T1000 (cell line): ENCODE measurements at regions not wholly inside any gene's neighbourhood (a gene's known extent, or its start where the extent isn't known, plus 50 kb on each side); places are given as distances from the start of the nearest gene placed in this dataset.

Source experiments
- DNase-seq: peaks from one replicate; lab custom pipeline; 2025; ENCODE audit warnings: mixed read lengths; lab: John Stamatoyannopoulos, UW

DNA sequence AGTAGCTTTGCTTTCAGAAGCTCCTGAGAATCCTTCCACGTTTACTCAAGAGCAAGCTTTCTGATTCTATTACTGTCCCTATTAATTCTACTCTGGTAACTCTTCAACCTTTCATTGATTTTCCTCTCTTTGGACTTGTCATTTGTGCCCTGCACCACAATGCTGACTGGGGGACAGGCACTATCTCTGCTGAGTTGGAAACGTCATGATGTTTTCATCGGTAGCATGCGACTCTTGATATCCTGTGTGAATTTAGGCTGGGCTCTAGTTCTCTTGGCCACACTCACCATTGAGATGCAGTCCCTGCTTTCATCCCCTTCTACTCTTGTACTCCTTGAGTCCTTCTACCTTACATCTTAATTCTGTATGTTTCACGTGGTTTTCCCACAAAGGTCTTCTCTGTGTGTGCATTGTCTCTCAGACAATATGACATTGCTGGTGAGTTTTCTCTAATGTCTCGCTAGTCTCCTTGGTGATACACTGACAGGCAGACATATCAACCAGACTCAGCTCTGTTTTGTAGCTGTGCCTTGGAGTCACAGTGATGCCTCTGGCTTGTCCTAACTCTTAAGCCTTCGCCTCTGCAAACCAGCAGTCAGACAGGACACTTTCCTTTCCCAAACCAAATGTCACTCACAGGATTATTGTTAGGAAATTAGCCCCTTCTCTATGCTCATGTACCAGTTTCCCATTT lies 223.6 kb upstream of the ADGRL2 start:
- DNase-seq, result no peak

GRCh38 chr1:81574408-81574807 lies 226.3 kb upstream of the ADGRL2 start:
- DNase-seq, result no peak

DNA sequence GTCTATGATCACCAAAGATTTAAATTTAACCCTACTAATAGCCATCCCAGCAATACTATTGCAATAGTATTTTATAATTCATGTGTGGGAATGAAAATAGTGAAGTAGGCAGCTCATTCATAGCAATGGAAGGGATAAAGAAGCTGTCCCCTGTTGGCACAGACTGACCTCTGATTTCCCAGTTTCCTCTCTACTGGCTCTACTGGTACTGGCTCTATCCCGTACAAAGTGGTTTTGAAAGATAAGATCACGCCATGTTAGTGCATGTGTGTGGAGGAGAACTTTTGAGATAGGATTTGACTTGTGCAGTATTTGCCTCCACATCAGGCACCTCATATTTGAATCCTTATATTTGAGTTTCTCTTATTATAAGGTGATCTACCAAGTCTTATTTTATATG lies 227.3 kb upstream of the ADGRL2 start:
- no peak for DNase-seq

DNA sequence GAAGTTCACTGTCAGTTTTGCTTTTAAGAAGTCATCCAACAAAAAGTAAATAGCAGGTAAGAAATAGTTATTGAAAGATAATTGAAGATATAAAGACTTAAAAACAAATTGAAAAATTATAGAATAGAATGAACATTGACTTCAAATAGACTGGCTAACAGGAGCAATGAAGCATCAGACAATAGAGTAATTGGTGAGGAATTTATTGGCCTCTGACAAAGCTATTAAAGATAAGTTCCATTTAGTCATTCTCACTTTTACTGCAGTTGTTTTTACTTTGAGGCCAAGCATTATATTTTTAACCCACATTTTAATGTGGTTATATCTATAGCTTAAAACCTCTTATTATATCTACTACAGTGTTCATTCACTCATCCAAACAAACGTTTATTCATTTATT lies 228.8 kb upstream of the ADGRL2 start:
- DNase-seq, result no peak

- no peak for DNase-seq
Measured at GRCh38 chr1:81569761-81570160, 231.0 kb upstream of the ADGRL2 start.

DNA sequence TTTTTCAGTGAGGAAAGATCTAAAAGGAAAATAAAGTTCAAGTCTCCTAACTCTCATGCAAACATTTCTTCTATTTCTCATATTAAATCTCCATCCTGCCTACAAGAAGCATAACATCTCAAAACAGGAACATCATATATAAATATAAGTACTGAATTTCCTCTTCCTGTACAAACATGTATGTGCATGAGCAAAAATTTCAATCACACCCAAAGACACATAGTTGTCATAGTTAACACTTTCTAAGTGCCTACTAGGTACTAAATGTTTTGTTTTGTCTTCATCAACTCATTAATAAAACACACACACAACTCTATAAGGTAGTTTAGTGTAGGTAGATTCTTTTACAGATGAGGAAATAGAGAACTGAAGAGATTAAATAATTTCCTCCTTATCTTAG lies 237.1 kb upstream of the ADGRL2 start:
- no peak for DNase-seq

GRCh38 chr1:81562934-81563333 lies 237.8 kb upstream of the ADGRL2 start:
- no peak for DNase-seq

- DNase-seq, result no peak
Measured at GRCh38 chr1:81560629-81561028, 240.1 kb upstream of the ADGRL2 start.

DNA sequence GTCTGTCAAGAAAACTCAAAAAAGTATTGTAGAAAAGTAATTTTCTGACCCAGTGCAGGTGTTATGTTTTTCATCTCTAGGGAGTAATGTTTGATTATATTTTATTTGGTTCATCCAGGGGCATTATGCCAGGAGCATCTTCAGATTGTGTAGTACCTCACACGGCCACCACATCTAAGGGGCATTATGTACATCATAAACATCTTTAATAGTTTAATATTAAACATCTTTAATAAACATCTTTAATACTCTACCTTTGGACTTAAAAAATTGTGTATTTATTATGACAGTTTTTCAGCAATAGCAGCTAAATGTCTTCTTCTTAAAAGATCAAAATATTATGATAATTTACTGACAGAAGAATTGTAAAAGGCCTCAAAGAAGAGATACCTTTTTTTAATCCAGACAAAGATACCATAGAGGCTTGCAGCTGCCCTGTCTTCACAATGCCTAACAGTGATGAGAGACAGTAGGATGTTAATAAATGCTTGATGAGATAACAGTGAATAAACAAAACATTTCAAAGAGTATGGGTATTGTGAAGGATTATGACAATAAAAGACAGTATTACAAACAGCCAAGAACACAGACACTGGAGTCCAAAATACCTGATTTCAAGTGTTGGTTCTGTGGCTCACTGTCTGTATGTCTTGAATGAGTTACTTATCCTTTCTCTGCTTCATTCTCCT lies 240.9 kb upstream of the ADGRL2 start:
- no peak for DNase-seq

GRCh38 chr1:81558291-81559076 lies 242.2 kb upstream of the ADGRL2 start:
- no peak for DNase-seq

GRCh38 chr1:81556968-81557367 lies 243.8 kb upstream of the ADGRL2 start:
- no peak for DNase-seq

DNA sequence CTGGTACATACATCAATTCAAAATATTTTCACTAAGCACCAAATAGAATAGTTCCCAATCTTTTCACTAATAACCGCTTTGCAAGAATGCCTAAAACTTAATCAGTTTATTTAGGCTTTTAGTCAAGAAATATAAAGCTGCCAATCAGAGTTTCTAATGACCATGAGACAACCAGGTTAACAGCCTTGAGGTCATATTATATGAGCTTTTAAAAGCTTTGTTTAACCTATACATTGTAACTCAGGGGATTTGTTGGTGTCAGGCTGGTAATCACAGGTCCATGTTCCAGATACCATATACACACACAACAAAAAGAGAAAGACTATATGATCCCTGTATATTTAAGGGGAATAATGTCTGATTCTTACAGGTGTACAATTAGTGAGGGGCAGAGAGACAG lies 246.2 kb upstream of the ADGRL2 start:
- DNase-seq, result no peak

- no peak for DNase-seq
Measured at GRCh38 chr1:81554108-81554507, 246.6 kb upstream of the ADGRL2 start.

- no peak for DNase-seq
Measured at GRCh38 chr1:81553503-81553902, 247.2 kb upstream of the ADGRL2 start.

DNA sequence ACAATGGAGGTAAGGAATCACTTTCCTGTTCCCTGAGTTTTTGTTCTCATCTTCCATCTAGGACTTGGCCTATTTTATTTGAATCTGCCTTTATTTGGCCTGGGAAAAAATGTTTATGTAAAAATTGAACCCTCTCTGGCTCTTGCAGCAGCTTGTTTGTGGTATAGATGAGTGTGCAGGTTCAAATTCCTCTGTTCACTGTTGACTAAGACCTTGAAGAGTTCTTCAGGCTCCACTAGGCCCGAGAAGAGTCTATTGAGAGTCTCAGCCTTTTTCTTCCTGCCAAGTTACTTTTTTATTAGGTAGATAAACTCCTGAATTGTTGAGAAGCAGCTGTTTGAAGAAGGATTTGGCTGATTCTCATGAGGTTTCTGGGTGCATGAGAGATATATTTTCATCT lies 248.8 kb upstream of the ADGRL2 start:
- DNase-seq, result no peak

- no peak for DNase-seq
Measured at GRCh38 chr1:81550753-81551152, 250.0 kb upstream of the ADGRL2 start.

DNA sequence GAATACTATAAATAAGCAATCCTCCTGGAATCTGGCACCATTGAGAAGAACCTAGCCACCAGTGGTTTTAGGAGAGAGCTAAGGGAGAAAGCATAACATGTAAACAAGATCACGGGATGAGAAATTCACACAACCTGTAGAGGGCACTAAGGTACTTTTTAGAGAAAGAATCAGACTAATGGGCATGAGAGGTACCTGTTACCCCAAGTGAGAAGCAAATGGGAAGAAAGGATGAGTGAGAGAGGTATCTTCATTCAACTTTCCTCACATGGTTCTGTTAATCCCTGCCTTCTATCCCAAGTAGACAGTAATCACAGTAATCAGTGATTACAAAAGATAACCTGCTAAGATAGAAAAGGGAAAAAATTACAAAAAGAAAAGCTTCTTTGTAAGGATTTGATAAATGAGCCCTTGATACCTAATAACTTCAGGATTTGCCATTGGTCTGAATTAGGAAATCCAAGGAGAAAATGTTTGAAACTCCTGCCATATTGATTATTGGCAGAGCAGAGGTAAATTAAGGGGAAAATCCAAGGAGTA lies 251.1 kb upstream of the ADGRL2 start:
- DNase-seq, result no peak

DNA sequence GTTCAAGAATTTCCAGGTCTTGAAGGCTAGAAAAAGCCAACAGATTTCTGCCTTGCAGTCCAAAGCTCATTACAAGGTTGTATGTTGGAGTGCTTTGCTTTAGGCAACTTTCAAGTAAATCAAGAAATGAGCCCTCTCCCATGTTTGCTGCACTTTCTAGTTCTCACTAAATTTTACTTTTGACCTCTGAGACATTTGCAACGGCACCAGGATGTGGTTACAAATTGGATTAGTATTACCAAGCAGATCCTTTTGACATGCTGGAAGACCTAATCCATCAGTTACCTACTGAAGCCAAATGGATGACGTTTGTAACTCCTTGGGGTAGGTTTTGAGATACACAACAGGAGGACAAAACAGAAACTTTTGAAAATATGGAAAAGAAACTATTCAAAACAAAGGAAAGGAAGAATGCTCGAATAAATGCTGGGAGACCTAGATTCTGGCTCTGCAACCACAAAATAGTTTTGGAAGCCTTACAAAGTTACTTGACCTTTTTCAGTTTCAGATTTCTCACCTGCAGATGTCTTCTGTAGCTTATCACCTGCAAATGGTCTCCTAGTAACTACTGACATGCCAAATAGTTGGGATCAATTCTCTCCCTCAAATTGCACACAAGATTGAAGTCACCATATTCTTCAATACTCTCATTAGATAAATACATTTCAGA lies 251.7 kb upstream of the ADGRL2 start:
- DNase-seq, result no peak

- no peak for DNase-seq
Measured at GRCh38 chr1:81547912-81548303, 252.8 kb upstream of the ADGRL2 start.

DNA sequence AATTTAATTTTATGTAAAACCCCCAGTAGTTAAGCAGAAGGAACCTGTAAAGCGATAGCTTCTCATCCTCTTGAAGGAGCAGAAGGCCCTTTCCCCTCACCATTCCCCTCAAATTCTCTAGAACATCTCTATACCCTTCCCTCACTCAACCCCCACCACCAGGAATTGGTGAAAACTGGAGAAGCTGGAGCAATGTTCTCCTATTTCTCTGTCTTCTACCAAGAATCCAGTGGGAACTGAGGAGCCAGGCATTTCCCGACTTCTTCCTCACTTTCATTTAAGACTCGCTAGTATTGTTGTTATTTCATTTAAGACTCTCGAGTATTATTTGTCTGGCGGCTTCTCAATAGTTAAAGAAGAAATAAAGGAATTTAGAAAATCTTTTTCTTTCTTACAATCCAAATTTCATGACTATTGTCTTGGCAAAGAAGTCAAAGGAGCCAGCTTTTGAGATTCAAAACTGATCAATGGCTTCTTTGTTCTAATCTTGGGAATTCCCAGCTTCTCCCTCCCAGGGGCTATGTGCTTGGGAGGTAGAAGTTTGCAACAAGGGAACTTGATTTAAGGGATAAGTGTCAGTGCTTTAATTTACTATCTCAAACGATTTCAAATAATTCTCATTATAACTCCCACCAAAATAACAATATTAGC lies 253.3 kb upstream of the ADGRL2 start:
- DNase-seq, result no peak

DNA sequence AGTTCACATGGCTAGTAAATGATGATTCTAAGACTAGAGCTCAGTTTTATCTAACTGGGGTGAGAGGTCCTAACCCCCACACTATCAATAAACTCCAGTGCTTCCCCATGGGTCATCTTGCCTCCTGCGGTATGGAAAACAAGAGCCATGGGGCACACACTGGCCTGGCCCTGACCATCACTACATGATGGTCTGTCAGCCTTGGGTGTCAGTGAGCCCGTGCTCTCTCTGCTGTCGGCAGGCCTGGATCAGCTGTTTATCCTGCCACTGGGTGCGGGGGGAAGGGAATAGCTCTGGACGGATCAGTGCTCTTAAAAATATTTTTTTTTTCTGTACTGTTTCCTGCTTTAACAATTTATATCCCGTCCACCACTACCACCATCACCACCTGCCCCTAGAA lies 255.0 kb upstream of the ADGRL2 start:
- no peak for DNase-seq

DNA sequence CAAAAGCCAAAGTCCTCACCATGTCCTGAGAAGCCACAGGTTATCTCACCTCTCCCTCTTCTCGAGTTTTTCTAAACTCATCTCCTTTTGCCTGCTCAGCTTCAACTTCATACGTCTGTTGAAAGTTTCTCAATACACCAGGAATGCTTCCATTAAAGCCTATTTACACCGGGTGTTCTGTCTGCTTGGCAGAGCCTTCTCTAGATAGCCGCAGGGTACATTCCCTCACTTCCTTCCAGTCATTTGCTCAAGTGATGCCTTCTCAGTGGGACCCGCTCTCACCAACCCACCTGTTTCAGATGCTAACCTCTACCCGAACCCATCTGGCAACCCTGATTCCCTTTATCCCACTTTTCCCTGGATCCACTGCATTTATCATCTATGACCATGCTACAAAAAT lies 257.0 kb upstream of the ADGRL2 start:
- DNase-seq, result no peak
